ENCODE measurements at regions not wholly inside any gene's neighbourhood (a gene's known extent, or its start where the extent isn't known, plus 50 kb on each side); places are given as distances from the start of the nearest gene placed in this dataset.

- peak overlapping the region; percentile 79; the same call in 1 of the 2 replicates for H4K91ac ChIP-seq (ENCODE audit: insufficient read depth, low read depth, low read length)
- POLR2A ChIA-PET (ENCODE audit: unreplicated experiment), result no interaction called here
- peak overlapping the region; percentile 68; the same call in 1 of the 2 replicates for H2BK120ac ChIP-seq (ENCODE audit: low read depth, low read length)
- no peaks in the 10 kb centered on the region; the same call in 1 of the 2 replicates for H4K20me1 ChIP-seq (ENCODE audit: insufficient read depth, low read length)
- dilution Hi-C loops (cut with HindIII; ENCODE audit: low sequenced_read_pairs, unreplicated experiment), result no loop called here
- peak overlapping the region; percentile 76 for H2AK5ac ChIP-seq (ENCODE audit: low read depth, low read length)
- peak overlapping the region; percentile 65; the same call in 1 of the 2 replicates for H3K23ac ChIP-seq (ENCODE audit: low read depth, low read length)
- H3K27me3 ChIP-seq (ENCODE audit: control insufficient read depth, insufficient read depth, low read length), result no peaks in the 10 kb centered on the region; the same call in 1 of the 2 replicates
- peak overlapping the region; percentile 84; the same call in 1 of the 2 replicates for H3K27ac ChIP-seq (ENCODE audit: insufficient read depth, low read length)
- peak overlapping the region; percentile 97 for H3K18ac ChIP-seq (ENCODE audit: low read depth, low read length)
- TF ChIP-seq, protein P1, sequence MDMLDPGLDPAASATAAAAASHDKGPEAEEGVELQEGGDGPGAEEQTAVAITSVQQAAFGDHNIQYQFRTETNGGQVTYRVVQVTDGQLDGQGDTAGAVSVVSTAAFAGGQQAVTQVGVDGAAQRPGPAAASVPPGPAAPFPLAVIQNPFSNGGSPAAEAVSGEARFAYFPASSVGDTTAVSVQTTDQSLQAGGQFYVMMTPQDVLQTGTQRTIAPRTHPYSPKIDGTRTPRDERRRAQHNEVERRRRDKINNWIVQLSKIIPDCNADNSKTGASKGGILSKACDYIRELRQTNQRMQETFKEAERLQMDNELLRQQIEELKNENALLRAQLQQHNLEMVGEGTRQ (IDR thresholded peaks at IDR 0.05; ENCODE audit: low read depth, low read length), result no peak
- no peak for TF ChIP-seq BHLHE40 (IDR thresholded peaks at IDR 0.05; ENCODE audit: low read depth, low read length)
- no peak for TF ChIP-seq ELK1 (IDR thresholded peaks at IDR 0.05; ENCODE audit: borderline replicate concordance, low read depth, low read length)
- no peak for TF ChIP-seq MAFK (IDR thresholded peaks at IDR 0.05; ENCODE audit: low read depth, low read length)
- no peak for TF ChIP-seq NFE2L2 (IDR thresholded peaks at IDR 0.05; ENCODE audit: low read depth, low read length)
- no peak for TF ChIP-seq RAD21 (IDR thresholded peaks at IDR 0.05; ENCODE audit: low read length)
- no peak for TF ChIP-seq MAZ (IDR thresholded peaks at IDR 0.05; ENCODE audit: borderline replicate concordance, low read depth, low read length)
- no peak for TF ChIP-seq RCOR1 (IDR thresholded peaks at IDR 0.05; ENCODE audit: insufficient replicate concordance, low read length)
- no peak for TF ChIP-seq SMC3 (IDR thresholded peaks at IDR 0.05; ENCODE audit: low read depth, low read length)
- TF ChIP-seq CHD1 (IDR thresholded peaks at IDR 0.05; ENCODE audit: low read depth, low read length), result no peak
- TF ChIP-seq CEBPB (IDR thresholded peaks at IDR 0.05; ENCODE audit: low read depth, low read length), result no peak
- TF ChIP-seq CTCF (conservative IDR thresholded peaks at IDR 0.05; ENCODE audit: low read depth, low read length), result no peak
- no peak for TF ChIP-seq MXI1 (IDR thresholded peaks at IDR 0.05; ENCODE audit: borderline replicate concordance, low read depth, low read length)
- TF ChIP-seq POLR2A (IDR thresholded peaks at IDR 0.05; ENCODE audit: low read depth, low read length), result no peak
- TF ChIP-seq RFX5 (IDR thresholded peaks at IDR 0.05; ENCODE audit: low read depth, low read length), result no peak
- in situ Hi-C loops (cut with MboI; ENCODE audit: low sequenced_read_pairs), result no loop called here
- H4K8ac ChIP-seq (ENCODE audit: low read depth in 2 of 2, low read length in 2 of 2), result peak overlapping the region; percentile 55 to 56; a peak in 3 of 4 replicates
- H2AK9ac ChIP-seq (replicated peaks; ENCODE audit: low read depth, low read length, poor library complexity), result no peak overlapping the region
- no peak overlapping the region for H3K9ac ChIP-seq (ENCODE audit: low read depth, low read length)
- ATAC-seq (ENCODE audit: low read depth), result no peak
- H2BK20ac ChIP-seq (ENCODE audit: low read depth, low read length), result peak overlapping the region; percentile 82
- H3K36me3 ChIP-seq (ENCODE audit: control insufficient read depth, insufficient read depth, low read length), result no peaks in the 10 kb centered on the region
- 0 out of 2 replicates have a peak, but pooled peaks cover 2% of the 10 kb centered on the region for H3K9me3 ChIP-seq (ENCODE audit: control insufficient read depth, insufficient read depth, low read length)
- H2AFZ ChIP-seq (replicated peaks; ENCODE audit: low read length, poor library complexity), result no peak overlapping the region
- H3K9me1 ChIP-seq (ENCODE audit: insufficient read depth, low read length), result peaks cover 12% of the 10 kb centered on the region
- H4K5ac ChIP-seq (ENCODE audit: low read depth, low read length), result peak overlapping the region; percentile 38
- peak overlapping the region; percentile 89 for H3K4ac ChIP-seq (ENCODE audit: low read depth, low read length)
- no peaks in the 10 kb centered on the region for H3K79me1 ChIP-seq (ENCODE audit: low read depth in 1 of 2, low read length in 2 of 2)
- H3K14ac ChIP-seq (replicated peaks; ENCODE audit: low read depth, low read length), result peak overlapping the region; percentile 64
- peak overlapping the region; percentile 36 for H2BK5ac ChIP-seq (ENCODE audit: low read depth, low read length, poor library complexity, severe bottlenecking)
- no peak overlapping the region for H3K4me2 ChIP-seq (ENCODE audit: low read depth, low read length)
- intact Hi-C loops (cut with micrococcal nuclease), result no loop called here
- CTCF ChIA-PET, result no interaction called here
- H3K56ac ChIP-seq (ENCODE audit: extremely low read depth, insufficient read depth, low read length), result no peak overlapping the region; the same call in 1 of the 2 replicates
- peaks cover 19% of the 10 kb centered on the region for H3K4me1 ChIP-seq (ENCODE audit: control insufficient read depth, insufficient read depth, low read length)
- peak overlapping the region; percentile 97 for H2BK15ac ChIP-seq (ENCODE audit: low read depth, low read length)
- DNase-seq, result no peak
- H3K4me3 ChIP-seq (ENCODE audit: insufficient read depth, low read depth, low read length), result no peak overlapping the region
- no TSS peak for BruUV-seq (replicated peaks)
Observed at GRCh38 chr2:38170733-38171132, 94.8 kb upstream of the CYP1B1 start.
